BJ (cell line): ENCODE measurements at regions not wholly inside any gene's neighbourhood (a gene's known extent, or its start where the extent isn't known, plus 50 kb on each side); places are given as distances from the start of the nearest gene placed in this dataset.

Source experiments
- CTCF ChIA-PET: fragments of 350-600 bp; formaldehyde crosslinking; extraction: SDS; loops from one replicate; lab custom pipeline; 2021; ENCODE audit warnings: antibody characterized with exemption, inconsistent platforms; lab: Yijun Ruan, JAX
- POLR2A ChIA-PET: fragments of 300-600 bp; sonication (Branson Sonifier 250); formaldehyde crosslinking; extraction: SDS; loops from one replicate; lab custom pipeline; 2021; ENCODE audit warnings: antibody characterized with exemption; lab: Charles Lee
- DNase-seq: peaks from one replicate; pipeline ENCODE4 v3.0.0-alpha.2; 2011; ENCODE audit warnings: low read depth
- H3K27me3 ChIP-seq: 2 replicates; pipeline ENCODE4 v1.6.0; 2011; ENCODE audit warnings: low read length; ENCODE audit not compliant: control insufficient read depth, insufficient read depth
- H3K36me3 ChIP-seq: 2 replicates; pipeline ENCODE4 v1.5.1; 2011; ENCODE audit warnings: low read length; ENCODE audit not compliant: control insufficient read depth, insufficient read depth
- H3K4me3 ChIP-seq: 2 replicates; pipeline ENCODE4 v1.5.1; 2011; ENCODE audit warnings: low read depth, mild to moderate bottlenecking, control low read depth, low read length
- CTCF ChIP-seq: IDR thresholded peaks from 2 replicates; pipeline ENCODE4 v1.5.1; 2011; ENCODE audit warnings: low read depth, mild to moderate bottlenecking, control low read depth, inconsistent platforms, low read length, moderate library complexity; ENCODE audit not compliant: insufficient read depth

GRCh38 chr12:118625050-118625675, 248.8 kb downstream of the SUDS3 start:
- no peak for DNase-seq
- ChIA-PET POLR2A (no interaction called here), CTCF (no interaction called here)
- TF ChIP-seq CTCF, result no peak
- H3K27me3 ChIP-seq, result no peaks in the 10 kb centered on the region
- H3K36me3 ChIP-seq, result no peaks in the 10 kb centered on the region
- H3K4me3 ChIP-seq, result no peak overlapping the region

- Histone ChIP-seq H3K27me3 (no peaks in the 10 kb centered on the region), H3K4me3 (no peak overlapping the region), H3K36me3 (no peaks in the 10 kb centered on the region)
- no peak for TF ChIP-seq CTCF
- no peak for DNase-seq
- CTCF ChIA-PET, result no interaction called here
- POLR2A ChIA-PET, result no interaction called here
These were observed 256.7 kb downstream of the SUDS3 start for GRCh38 chr12:118633071-118633470.

GRCh38 chr12:118635276-118635675, 258.9 kb downstream of the SUDS3 start:
- CTCF ChIA-PET, result no interaction called here
- H3K27me3 ChIP-seq, result no peaks in the 10 kb centered on the region
- no peak for TF ChIP-seq CTCF
- POLR2A ChIA-PET, result no interaction called here
- H3K4me3 ChIP-seq, result no peak overlapping the region
- no peaks in the 10 kb centered on the region for H3K36me3 ChIP-seq
- no peak for DNase-seq

- Histone ChIP-seq H3K4me3 (no peak overlapping the region), H3K27me3 (no peaks in the 10 kb centered on the region), H3K36me3 (no peaks in the 10 kb centered on the region)
- ChIA-PET POLR2A (no interaction called here), CTCF (no interaction called here)
- TF ChIP-seq CTCF, result no peak
- DNase-seq, result no peak
These were observed 261.5 kb downstream of the SUDS3 start for GRCh38 chr12:118637767-118638370.

GRCh38 chr12:118641249-118641648, 264.9 kb downstream of the SUDS3 start:
- ChIA-PET POLR2A (no interaction called here), CTCF (no interaction called here)
- no peak for DNase-seq
- Histone ChIP-seq H3K27me3 (no peaks in the 10 kb centered on the region), H3K4me3 (no peak overlapping the region), H3K36me3 (no peaks in the 10 kb centered on the region)
- no peak for TF ChIP-seq CTCF
